SK-N-SH treated with all-trans-retinoic acid at 6 μM for 48 hours (cell line): ENCODE measurements at regions not wholly inside any gene's neighbourhood (a gene's known extent, or its start where the extent isn't known, plus 50 kb on each side); places are given as distances from the start of the nearest gene placed in this dataset.

Experiments used
- ATAC-seq: fragments of 200-7000 bp; cut with Tn5 transposase; 3 replicates; pipeline ENCODE4 v1.9.1; 2020; ENCODE audit warnings: mild to moderate bottlenecking, moderate library complexity
- ARNTL ChIP-seq: fragments of 450-650 bp; formaldehyde crosslinking; IDR thresholded peaks from 2 replicates; pipeline ENCODE4 v1.5.0; 2020; ENCODE audit warnings: low read depth, mild to moderate bottlenecking, moderate library complexity, borderline replicate concordance
- BACH2 ChIP-seq: fragments of 250-450 bp; sonication (Bioruptor Pico); IDR thresholded peaks from 2 replicates; pipeline ENCODE4 v1.9.0; 2021; ENCODE audit warnings: mild to moderate bottlenecking, borderline replicate concordance
- CSDC2 ChIP-seq: fragments of 250-450 bp; sonication (Bioruptor Pico); IDR thresholded peaks from 2 replicates; pipeline ENCODE4 v1.5.0; 2020; ENCODE audit warnings: mild to moderate bottlenecking, moderate library complexity
- ESRRG ChIP-seq: fragments of 250-450 bp; sonication (Bioruptor Pico); IDR thresholded peaks from 2 replicates; pipeline ENCODE4 v1.6.1; 2021; ENCODE audit warnings: mild to moderate bottlenecking
- GLIS3 ChIP-seq: fragments of 250-450 bp; sonication (Bioruptor Pico); IDR thresholded peaks from 2 replicates; pipeline ENCODE4 v1.5.0; 2020; ENCODE audit warnings: mild to moderate bottlenecking, moderate library complexity
- ISL1 ChIP-seq: fragments of 250-450 bp; sonication (Bioruptor Pico); IDR thresholded peaks from 2 replicates; pipeline ENCODE4 v2.1.2; 2022; ENCODE audit warnings: mild to moderate bottlenecking, moderate library complexity
- OSR1 ChIP-seq: fragments of 250-450 bp; sonication (Bioruptor Pico); IDR thresholded peaks from 2 replicates; pipeline ENCODE4 v1.8.0; 2022; ENCODE audit warnings: moderate library complexity, mild to moderate bottlenecking, inconsistent platforms
- PPARA ChIP-seq: fragments of 250-450 bp; sonication (Bioruptor Pico); IDR thresholded peaks from 2 replicates; pipeline ENCODE4 v1.5.0; 2020; ENCODE audit warnings: mild to moderate bottlenecking, borderline replicate concordance
- RARB ChIP-seq: fragments of 250-450 bp; sonication (Bioruptor Pico); IDR thresholded peaks from 2 replicates; pipeline ENCODE4 v1.8.0; 2021; ENCODE audit warnings: mild to moderate bottlenecking, moderate library complexity
- TOX ChIP-seq: fragments of 250-450 bp; sonication (Bioruptor Pico); IDR thresholded peaks from 2 replicates; pipeline ENCODE4 v1.8.0; 2021; ENCODE audit warnings: mild to moderate bottlenecking, moderate library complexity, borderline replicate concordance
- ZC3H10 ChIP-seq: fragments of 250-450 bp; sonication (Bioruptor Pico); IDR thresholded peaks from 2 replicates; pipeline ENCODE4 v1.5.1; 2021; ENCODE audit warnings: mild to moderate bottlenecking, moderate library complexity
- ZFP3 ChIP-seq: fragments of 250-450 bp; sonication (Bioruptor Pico); IDR thresholded peaks from 2 replicates; pipeline ENCODE4 v1.5.0; 2020; ENCODE audit warnings: mild to moderate bottlenecking, moderate library complexity
- ZFP30 ChIP-seq: fragments of 450-650 bp; formaldehyde crosslinking; IDR thresholded peaks from 2 replicates; pipeline ENCODE4 v1.5.0; 2022; ENCODE audit warnings: mild to moderate bottlenecking, moderate library complexity
- ZNF565 ChIP-seq: fragments of 450-650 bp; formaldehyde crosslinking; conservative IDR thresholded peaks from 2 replicates; pipeline ENCODE4 v1.5.0; 2020; ENCODE audit warnings: low read depth, mild to moderate bottlenecking, moderate library complexity
- ZNF70 ChIP-seq: fragments of 450-650 bp; formaldehyde crosslinking; IDR thresholded peaks from 2 replicates; pipeline ENCODE4 v1.5.0; 2020; ENCODE audit warnings: mild to moderate bottlenecking, moderate library complexity
- ZNF8 ChIP-seq: fragments of 450-650 bp; formaldehyde crosslinking; IDR thresholded peaks from 2 replicates; pipeline ENCODE4 v1.5.0; 2020; ENCODE audit warnings: mild to moderate bottlenecking, moderate library complexity
- TF ChIP-seq, protein P1 (sequence below): fragments of 250-450 bp; sonication (Bioruptor Pico); IDR thresholded peaks from 2 replicates; pipeline ENCODE4 v1.5.1; 2020; ENCODE audit warnings: low read depth, mild to moderate bottlenecking, moderate library complexity
- TF ChIP-seq, protein P2 (sequence below): fragments of 250-450 bp; sonication (Bioruptor Pico); IDR thresholded peaks from 2 replicates; pipeline ENCODE4 v1.8.0; 2020; ENCODE audit warnings: mild to moderate bottlenecking, moderate library complexity, borderline replicate concordance
- TF ChIP-seq, protein P3 (sequence below): fragments of 250-450 bp; sonication (Bioruptor Pico); IDR thresholded peaks from 2 replicates; pipeline ENCODE4 v1.8.0; 2021; ENCODE audit warnings: low read depth, mild to moderate bottlenecking, moderate library complexity, borderline replicate concordance
- TF ChIP-seq, protein P4 (sequence below): fragments of 250-450 bp; sonication (Bioruptor Pico); IDR thresholded peaks from 2 replicates; pipeline ENCODE4 v1.5.1; 2021; ENCODE audit warnings: mild to moderate bottlenecking, moderate library complexity

DNA sequence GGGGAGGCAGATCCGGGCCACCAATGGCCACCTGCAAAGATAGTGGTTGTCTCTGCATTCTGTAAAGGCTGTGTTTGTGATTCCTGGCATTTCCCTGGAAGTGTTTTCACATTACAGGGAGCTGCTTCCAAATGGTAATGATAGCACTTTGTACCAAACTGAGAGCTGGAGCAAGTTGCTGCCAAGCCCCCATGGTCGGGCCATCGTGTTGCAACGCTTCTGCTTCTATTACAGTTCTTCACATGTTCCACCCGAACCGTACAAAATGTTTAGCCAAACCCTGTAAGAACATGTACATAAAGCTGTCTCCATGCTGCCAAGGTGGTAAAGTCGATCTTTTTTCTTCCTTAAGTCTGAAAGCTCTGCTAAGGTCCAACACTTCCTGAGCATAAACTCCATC, 397.7 kb upstream of the NFE2L3 start (continued):
- no peak for TF ChIP-seq GLIS3 (CRISPR knock-in tag)

DNA sequence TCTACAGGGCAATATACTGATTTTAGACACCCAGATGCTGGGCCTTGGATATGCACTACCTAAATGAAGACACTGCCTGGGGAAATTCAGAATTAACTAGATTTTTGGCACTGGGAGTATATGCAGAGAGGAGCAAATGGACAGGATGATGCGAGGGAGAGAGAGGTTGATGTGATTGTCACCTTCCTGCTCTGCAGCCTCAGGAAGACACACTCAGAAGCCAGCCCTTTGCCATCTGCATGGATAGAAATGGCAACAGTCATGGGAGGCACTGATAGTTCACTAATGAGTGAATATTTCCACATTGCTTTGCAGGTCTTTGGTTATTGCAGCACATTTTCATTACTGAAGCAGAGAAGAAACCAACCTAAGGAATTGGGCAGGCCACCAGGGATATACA, 397.2 kb upstream of the NFE2L3 start:
- TF ChIP-seq GLIS3 (CRISPR knock-in tag) (no peak), ZNF8 (CRISPR knock-in tag) (no peak), ZNF565 (CRISPR knock-in tag) (no peak), TOX (CRISPR knock-in tag) (no peak), ISL1 (CRISPR knock-in tag) (no peak), ESRRG (no peak), OSR1 (no peak)
- TF ChIP-seq, protein P1, sequence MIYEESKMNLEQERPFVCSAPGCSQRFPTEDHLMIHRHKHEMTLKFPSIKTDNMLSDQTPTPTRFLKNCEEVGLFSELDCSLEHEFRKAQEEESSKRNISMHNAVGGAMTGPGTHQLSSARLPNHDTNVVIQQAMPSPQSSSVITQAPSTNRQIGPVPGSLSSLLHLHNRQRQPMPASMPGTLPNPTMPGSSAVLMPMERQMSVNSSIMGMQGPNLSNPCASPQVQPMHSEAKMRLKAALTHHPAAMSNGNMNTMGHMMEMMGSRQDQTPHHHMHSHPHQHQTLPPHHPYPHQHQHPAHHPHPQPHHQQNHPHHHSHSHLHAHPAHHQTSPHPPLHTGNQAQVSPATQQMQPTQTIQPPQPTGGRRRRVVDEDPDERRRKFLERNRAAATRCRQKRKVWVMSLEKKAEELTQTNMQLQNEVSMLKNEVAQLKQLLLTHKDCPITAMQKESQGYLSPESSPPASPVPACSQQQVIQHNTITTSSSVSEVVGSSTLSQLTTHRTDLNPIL, result no peak

DNA sequence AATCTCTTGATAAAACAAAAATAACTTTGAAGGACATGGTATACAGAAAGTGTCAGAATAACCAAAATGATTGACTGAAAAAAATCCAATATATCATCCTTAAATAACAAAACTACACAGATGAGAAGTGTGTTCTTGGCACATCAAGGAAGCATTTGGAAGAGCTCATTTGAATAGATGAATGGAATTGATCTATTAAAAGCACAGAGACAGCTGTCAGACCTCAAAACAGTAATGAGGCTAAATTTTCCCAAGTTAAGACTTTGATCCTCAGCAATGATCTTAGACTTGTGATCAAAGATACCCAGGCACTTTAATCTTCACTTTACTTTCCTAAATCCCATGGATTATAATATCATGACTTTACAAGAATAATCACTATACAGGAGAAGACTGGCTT, 395.4 kb upstream of the NFE2L3 start:
- no peak for ATAC-seq
- no peak for TF ChIP-seq ZNF565 (CRISPR knock-in tag)
- no peak for TF ChIP-seq OSR1
- no peak for TF ChIP-seq ZFP30
- TF ChIP-seq, protein P2, sequence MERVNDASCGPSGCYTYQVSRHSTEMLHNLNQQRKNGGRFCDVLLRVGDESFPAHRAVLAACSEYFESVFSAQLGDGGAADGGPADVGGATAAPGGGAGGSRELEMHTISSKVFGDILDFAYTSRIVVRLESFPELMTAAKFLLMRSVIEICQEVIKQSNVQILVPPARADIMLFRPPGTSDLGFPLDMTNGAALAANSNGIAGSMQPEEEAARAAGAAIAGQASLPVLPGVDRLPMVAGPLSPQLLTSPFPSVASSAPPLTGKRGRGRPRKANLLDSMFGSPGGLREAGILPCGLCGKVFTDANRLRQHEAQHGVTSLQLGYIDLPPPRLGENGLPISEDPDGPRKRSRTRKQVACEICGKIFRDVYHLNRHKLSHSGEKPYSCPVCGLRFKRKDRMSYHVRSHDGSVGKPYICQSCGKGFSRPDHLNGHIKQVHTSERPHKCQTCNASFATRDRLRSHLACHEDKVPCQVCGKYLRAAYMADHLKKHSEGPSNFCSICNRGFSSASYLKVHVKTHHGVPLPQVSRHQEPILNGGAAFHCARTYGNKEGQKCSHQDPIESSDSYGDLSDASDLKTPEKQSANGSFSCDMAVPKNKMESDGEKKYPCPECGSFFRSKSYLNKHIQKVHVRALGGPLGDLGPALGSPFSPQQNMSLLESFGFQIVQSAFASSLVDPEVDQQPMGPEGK (CRISPR knock-in tag), result no peak
- no peak for TF ChIP-seq ZC3H10 (CRISPR knock-in tag)

More for the DNA sequence above, 397.2 kb upstream of the NFE2L3 start:
- ATAC-seq, result no peak

DNA sequence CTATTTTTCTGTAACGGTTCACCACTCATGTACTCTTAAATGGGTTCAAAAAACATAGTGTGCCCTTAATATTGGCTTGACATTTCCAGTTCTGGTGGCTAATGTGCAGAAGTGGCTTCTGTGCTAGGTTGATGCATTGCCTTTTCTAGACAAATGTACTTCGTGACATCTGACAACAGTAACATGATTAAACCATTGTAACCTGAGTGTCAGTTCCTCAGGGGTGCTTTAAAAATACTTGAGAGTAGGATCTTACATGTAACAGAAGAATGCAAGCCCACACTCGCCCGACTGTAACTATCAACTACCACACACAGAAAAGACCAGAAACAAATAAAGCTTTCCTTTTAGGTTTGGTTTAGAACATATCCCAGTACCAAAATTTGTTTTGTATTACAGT, 393.4 kb upstream of the NFE2L3 start:
- no peak for ATAC-seq
- no peak for TF ChIP-seq ZNF565 (CRISPR knock-in tag)
- TF ChIP-seq GLIS3 (CRISPR knock-in tag), result no peak

DNA sequence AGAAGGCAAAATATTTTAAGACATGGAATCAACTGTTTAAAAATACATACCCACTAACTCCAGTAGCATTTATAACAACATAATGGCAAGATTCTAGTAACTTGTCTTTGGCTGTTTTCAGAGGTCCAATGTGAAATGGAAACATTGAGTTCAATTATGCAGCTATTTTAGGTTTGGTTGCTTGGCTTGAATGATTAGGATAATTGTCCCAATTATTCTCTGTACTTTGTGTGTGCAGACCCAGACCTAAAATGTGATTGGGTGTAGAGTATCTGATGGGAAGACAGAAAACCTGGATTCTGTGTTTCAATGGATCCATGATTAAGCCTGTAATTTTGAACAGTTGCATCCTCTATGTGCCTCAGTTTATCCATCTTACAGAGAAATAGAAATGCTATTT, 392.7 kb upstream of the NFE2L3 start:
- no peak for ATAC-seq

DNA sequence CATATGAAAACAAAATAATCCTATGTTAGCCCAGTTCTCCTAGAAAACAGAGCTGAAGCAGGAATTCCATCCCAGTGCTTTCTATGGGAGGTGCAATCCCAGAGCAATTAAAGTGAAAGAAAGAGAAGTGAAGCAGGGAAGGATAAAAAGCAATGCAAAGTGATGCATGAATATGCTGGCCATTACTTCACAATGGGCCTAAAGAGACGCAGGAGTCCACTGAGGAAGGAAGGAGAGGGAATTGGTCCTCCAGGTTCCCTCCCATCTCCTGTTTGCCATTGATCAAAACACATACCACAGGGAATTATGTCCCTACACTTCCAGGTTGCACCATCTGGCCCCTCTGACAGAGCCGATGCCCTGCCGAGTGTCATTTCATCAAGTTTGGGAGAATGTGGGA, 392.2 kb upstream of the NFE2L3 start:
- TF ChIP-seq RARB (no peak), TOX (CRISPR knock-in tag) (no peak)
- TF ChIP-seq, all 23 proteins: peak for 0
- no peak for ATAC-seq

More for the DNA sequence above, 392.7 kb upstream of the NFE2L3 start:
- TF ChIP-seq ZC3H10 (CRISPR knock-in tag) (no peak), ZNF565 (CRISPR knock-in tag) (no peak), CSDC2 (CRISPR knock-in tag) (no peak), BACH2 (no peak), OSR1 (no peak), ZNF8 (CRISPR knock-in tag) (no peak), ARNTL (CRISPR knock-in tag) (no peak)

DNA sequence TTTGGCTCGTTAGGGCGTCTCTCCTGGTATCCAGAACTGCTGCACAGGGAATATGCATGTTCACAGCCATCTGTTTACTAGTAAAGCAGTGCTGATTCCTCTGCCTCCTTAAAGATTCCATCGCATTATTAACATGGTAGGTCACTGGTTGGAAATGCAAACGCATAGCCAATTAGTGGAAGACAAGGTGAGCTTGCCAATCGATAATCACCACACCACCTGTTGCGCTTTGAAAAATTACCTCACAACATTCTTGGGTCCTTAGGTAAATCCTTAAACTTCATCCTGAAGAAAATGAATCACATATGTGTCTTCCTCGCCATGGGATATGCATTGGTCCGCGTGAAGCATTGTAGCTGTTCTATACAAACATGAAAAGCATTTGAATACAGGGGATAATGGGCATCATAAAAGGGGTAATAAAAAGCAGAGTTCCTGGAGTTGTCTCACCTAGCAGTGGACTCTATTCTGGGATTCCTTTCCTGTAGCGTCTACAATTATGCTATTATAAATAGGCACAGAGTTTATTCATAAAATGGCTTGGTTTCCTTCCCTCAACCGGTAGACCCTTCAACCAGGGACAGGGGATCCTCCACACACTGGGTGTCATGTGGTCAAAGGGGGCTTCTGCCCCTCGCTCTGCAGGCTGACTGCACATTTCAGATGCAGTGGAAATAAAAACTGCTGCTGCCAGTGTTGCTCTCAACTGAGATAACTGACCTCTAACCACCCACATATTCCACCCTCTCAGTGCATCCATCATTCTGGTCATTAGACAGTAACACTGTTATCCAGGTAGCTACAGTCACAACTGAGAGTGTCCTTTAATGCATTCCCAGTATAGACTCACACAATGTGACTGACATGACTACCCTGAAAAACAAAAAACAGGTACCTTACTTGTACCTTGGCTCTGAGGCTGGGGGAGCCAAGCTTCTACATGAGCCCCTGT, 389.2 kb upstream of the NFE2L3 start:
- ATAC-seq, result no peak
- TF ChIP-seq ISL1 (CRISPR knock-in tag), result no peak
- TF ChIP-seq RARB, result no peak
- TF ChIP-seq ZNF70 (CRISPR knock-in tag), result no peak
- no peak for TF ChIP-seq BACH2
- TF ChIP-seq ARNTL (CRISPR knock-in tag), result no peak
- no peak for TF ChIP-seq CSDC2 (CRISPR knock-in tag)

DNA sequence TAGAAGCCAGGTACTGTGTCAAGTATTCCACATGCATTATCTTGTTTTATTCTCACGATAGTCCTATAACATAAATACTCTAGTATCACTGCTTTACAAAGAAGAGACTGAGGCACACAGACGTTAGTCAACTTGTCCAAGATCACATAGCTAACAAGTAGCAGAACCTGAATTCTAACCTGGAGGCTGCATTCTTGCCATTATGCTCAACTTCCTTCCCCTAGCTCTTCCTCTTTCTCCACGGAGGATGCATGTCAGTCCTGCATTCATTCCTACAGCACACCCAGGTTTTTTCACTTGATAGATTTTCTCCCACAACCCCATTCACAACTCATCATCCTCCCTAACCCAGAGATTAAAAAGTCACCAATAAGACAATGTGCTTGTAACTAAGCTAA, 388.5 kb upstream of the NFE2L3 start:
- ATAC-seq, result no peak
- TF ChIP-seq TOX (CRISPR knock-in tag) (no peak), ZFP3 (no peak), OSR1 (no peak), ZNF70 (CRISPR knock-in tag) (no peak), ZNF565 (CRISPR knock-in tag) (no peak), ZFP30 (no peak), PPARA (no peak), ARNTL (CRISPR knock-in tag) (no peak), ZC3H10 (CRISPR knock-in tag) (no peak), GLIS3 (CRISPR knock-in tag) (no peak), BACH2 (no peak)
- TF ChIP-seq, protein P1, result no peak
- TF ChIP-seq, protein P3, sequence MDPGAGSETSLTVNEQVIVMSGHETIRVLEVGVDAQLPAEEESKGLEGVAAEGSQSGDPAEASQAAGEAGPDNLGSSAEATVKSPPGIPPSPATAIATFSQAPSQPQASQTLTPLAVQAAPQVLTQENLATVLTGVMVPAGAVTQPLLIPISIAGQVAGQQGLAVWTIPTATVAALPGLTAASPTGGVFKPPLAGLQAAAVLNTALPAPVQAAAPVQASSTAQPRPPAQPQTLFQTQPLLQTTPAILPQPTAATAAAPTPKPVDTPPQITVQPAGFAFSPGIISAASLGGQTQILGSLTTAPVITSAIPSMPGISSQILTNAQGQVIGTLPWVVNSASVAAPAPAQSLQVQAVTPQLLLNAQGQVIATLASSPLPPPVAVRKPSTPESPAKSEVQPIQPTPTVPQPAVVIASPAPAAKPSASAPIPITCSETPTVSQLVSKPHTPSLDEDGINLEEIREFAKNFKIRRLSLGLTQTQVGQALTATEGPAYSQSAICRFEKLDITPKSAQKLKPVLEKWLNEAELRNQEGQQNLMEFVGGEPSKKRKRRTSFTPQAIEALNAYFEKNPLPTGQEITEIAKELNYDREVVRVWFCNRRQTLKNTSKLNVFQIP (CRISPR knock-in tag), result no peak
- TF ChIP-seq, protein P4, sequence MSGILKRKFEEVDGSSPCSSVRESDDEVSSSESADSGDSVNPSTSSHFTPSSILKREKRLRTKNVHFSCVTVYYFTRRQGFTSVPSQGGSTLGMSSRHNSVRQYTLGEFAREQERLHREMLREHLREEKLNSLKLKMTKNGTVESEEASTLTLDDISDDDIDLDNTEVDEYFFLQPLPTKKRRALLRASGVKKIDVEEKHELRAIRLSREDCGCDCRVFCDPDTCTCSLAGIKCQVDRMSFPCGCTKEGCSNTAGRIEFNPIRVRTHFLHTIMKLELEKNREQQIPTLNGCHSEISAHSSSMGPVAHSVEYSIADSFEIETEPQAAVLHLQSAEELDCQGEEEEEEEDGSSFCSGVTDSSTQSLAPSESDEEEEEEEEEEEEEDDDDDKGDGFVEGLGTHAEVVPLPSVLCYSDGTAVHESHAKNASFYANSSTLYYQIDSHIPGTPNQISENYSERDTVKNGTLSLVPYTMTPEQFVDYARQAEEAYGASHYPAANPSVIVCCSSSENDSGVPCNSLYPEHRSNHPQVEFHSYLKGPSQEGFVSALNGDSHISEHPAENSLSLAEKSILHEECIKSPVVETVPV, result no peak
